Kidney epithelial cell (primary cell): ENCODE measurements at regions not wholly inside any gene's neighbourhood (a gene's known extent, or its start where the extent isn't known, plus 50 kb on each side); places are given as distances from the start of the nearest gene placed in this dataset.

Source experiments
- DNase-seq: peaks from one replicate; pipeline ENCODE4 v3.0.0-alpha.2; 2010; ENCODE audit warnings: low read depth
- H3K27me3 ChIP-seq: 2 replicates; pipeline ENCODE4 v1.6.0; 2011; ENCODE audit warnings: low read length; ENCODE audit not compliant: control insufficient read depth, insufficient read depth
- H3K36me3 ChIP-seq: 2 replicates; pipeline ENCODE4 v1.5.1; 2011; ENCODE audit warnings: low read length; ENCODE audit not compliant: control insufficient read depth, insufficient read depth
- H3K4me3 ChIP-seq: 2 replicates; pipeline ENCODE4 v1.5.1; 2011; ENCODE audit warnings: low read depth, mild to moderate bottlenecking, control low read depth, low read length
- TF ChIP-seq, protein P1 (sequence below): IDR thresholded peaks from 2 replicates; pipeline ENCODE4 v1.5.1; 2011; ENCODE audit warnings: mild to moderate bottlenecking, moderate library complexity, low read length, control low read depth, inconsistent platforms; ENCODE audit not compliant: insufficient read depth, poor library complexity, severe bottlenecking

DNA sequence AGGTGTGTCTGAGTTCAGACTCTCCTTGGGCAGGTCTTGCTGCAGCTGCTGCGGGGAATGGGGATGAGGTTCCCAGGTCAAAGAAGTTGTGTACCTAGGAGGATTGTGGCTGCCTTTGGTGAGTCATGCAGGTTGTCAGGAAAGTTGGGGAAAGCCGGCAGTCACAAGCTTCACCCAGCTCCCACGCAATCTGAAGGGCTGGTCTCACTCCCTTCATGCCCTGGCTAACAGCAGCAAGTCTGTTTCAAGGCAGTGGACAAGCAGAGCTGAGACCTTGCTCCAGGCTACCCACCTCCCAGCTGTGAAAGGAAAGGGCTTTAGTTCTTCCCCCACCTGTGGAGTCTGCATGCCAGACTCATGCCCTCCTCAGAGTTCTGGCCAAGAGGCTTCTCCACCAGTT is 287.2 kb downstream of the DTHD1 start:
- no peaks in the 10 kb centered on the region for H3K27me3 ChIP-seq
- TF ChIP-seq, protein P1, sequence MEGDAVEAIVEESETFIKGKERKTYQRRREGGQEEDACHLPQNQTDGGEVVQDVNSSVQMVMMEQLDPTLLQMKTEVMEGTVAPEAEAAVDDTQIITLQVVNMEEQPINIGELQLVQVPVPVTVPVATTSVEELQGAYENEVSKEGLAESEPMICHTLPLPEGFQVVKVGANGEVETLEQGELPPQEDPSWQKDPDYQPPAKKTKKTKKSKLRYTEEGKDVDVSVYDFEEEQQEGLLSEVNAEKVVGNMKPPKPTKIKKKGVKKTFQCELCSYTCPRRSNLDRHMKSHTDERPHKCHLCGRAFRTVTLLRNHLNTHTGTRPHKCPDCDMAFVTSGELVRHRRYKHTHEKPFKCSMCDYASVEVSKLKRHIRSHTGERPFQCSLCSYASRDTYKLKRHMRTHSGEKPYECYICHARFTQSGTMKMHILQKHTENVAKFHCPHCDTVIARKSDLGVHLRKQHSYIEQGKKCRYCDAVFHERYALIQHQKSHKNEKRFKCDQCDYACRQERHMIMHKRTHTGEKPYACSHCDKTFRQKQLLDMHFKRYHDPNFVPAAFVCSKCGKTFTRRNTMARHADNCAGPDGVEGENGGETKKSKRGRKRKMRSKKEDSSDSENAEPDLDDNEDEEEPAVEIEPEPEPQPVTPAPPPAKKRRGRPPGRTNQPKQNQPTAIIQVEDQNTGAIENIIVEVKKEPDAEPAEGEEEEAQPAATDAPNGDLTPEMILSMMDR: no peak
- no peak for DNase-seq

DNA sequence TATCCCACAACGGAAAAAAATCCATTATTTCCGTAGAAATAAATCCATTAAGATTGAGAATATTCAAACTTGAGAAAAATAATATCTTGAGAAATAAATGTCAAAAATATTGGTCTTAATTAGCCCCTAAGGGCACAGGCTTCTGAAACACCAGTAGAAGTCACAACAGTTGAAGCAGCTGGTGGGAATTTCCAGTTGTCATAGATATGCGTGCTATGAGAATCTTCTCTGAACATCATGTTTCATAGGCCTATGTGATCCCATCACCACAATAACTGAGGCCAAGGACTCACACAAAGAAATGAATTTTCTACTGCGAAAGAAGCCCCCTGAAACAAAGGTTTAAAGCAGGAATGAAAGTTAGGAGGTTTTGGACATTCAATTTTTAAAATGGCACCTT is 292.0 kb downstream of the DTHD1 start:
- DNase-seq: no peak
- Histone ChIP-seq H3K4me3 (no peak overlapping the region), H3K36me3 (no peaks in the 10 kb centered on the region), H3K27me3 (no peaks in the 10 kb centered on the region)
- TF ChIP-seq, protein P1: no peak

More for the DNA sequence above, 287.2 kb downstream of the DTHD1 start:
- Histone ChIP-seq H3K36me3 (no peaks in the 10 kb centered on the region), H3K4me3 (no peak overlapping the region)

DNA sequence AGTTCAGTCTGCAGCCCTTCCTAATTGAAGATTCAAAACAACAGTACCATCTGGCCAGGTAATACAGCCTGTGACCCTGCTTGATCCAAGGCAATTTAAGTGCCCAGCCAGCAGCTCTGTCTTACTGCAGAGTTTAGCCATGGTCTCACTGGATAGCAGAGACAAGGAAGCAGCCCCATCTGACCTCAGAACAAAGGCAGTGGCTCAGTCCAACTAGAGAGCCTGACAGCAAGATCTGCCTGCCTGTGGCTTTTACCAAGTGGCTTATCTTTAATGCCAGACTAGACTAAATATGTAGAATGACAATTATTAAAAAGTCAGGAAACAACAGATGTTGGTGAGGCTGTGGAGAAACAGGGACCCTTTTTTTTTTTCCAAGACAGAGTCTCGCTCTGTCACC is 293.4 kb downstream of the DTHD1 start:
- no peak for DNase-seq
- Histone ChIP-seq H3K27me3 (no peaks in the 10 kb centered on the region), H3K4me3 (no peak overlapping the region), H3K36me3 (no peaks in the 10 kb centered on the region)
- TF ChIP-seq, protein P1: no peak

DNA sequence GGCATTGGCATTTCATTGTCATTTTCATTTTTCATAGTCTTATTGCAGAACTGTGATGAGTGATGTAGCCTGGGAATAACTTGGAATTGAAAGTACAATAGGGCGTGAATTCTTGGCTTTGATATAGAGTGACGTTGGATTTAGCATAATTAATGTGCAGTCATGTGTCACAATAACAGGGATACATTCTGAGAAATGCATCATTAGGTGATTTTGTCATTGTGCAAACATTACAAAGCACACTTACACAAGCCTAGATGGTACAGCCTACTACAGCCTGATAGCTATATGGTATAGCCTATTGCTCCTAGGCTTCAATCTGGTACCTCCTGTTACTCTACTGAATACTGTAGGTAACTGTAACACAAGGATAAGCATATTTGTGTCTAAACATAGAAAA is 300.8 kb downstream of the DTHD1 start:
- H3K4me3 ChIP-seq: no peak overlapping the region
- DNase-seq: no peak
- no peaks in the 10 kb centered on the region for H3K36me3 ChIP-seq
- no peaks in the 10 kb centered on the region for H3K27me3 ChIP-seq
- TF ChIP-seq, protein P1: no peak

DNA sequence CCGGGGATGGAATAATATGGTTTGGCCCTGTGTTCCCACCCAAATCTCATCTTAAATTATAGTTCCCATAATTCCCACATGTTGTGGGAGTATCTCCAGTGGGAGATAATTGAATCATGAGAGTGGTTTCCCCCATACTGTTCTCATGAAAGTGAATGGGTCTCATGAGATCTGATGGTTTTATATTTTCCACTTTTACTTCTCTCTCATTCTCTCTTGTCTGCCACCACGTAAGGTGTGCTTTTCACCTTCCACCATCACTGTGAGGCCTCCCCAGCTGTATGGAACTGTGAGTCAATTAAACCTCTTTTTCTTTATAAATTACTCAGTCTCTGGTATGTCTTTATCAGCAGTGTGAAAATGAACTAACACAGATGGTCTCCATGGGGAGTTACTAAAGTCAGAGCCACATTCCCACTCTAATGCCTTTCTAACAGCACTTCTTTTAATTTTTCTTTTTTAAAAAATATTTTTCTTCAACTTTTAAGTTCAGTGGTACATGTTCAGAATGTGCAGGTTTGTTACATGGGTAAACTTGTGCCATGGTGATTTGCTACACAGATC is 306.6 kb downstream of the DTHD1 start:
- DNase-seq: no peak
- TF ChIP-seq, protein P1: no peak
- H3K4me3 ChIP-seq: no peak overlapping the region
- no peaks in the 10 kb centered on the region for H3K27me3 ChIP-seq
- H3K36me3 ChIP-seq: no peaks in the 10 kb centered on the region

DNA sequence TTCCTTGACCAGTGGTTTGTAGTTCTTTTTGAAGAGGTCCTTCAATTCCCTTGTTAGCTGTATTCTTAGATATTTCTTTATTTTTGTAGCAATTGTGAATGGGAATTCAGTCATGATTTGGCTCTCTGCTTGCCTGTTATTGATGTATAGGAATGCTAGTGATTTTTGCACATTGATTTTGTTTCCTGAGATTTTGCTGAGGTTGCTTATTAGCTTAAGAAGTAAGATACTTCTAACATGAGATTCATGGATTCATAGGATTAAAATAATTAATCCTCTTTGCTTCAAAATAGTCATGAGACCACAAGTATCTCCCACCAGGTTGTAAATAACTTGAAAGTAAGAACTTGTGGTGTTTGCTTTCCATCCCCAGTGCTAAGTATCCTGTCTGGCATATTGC is 308.9 kb downstream of the DTHD1 start:
- no peak overlapping the region for H3K4me3 ChIP-seq
- no peak for DNase-seq
- H3K27me3 ChIP-seq: no peaks in the 10 kb centered on the region
- TF ChIP-seq, protein P1: no peak
- H3K36me3 ChIP-seq: no peaks in the 10 kb centered on the region
